T-cell (primary cell): ENCODE measurements at regions not wholly inside any gene's neighbourhood (a gene's known extent, or its start where the extent isn't known, plus 50 kb on each side); places are given as distances from the start of the nearest gene placed in this dataset.

Experiments used
- ATAC-seq, 4 experiments: fragments of 200-7000 bp in 3 of 4; fragments of 150-1000 bp in 1 of 4; cut with Tn5 transposase; replicated peaks in 1 of 4; 1 replicate in 3 of 4; 2 replicates in 1 of 4; pipeline ENCODE4 v1.10.0; 2021; ENCODE audit warnings: moderate library complexity in 3 of 4, mild to moderate bottlenecking in 2 of 4, moderate number of reproducible peaks in 1 of 4
- CTCF ChIA-PET, 2 donors: fragments of 300-600 bp; sonication (Branson Sonifier 250); formaldehyde crosslinking; loops; one replicate each; lab custom pipeline; 2022; ENCODE audit warnings: antibody characterized with exemption in 2 of 2; lab: Charles Lee
- POLR2A ChIA-PET, 2 donors: fragments of 300-600 bp; sonication (Branson Sonifier 250); formaldehyde crosslinking; loops; one replicate each; lab custom pipeline; 2022; ENCODE audit warnings: antibody characterized with exemption in 2 of 2; lab: Charles Lee
- DNase-seq, 35 experiments: peaks; one replicate each; pipeline versions ENCODE4 v3.0.0 to v3.0.0-alpha.2; 2013 to 2023
- H3K27ac ChIP-seq: one replicate; pipeline ENCODE4 v1.5.1; 2013; ENCODE audit warnings: low read length
- H3K27me3 ChIP-seq, 2 experiments: replicated peaks in 1 of 2; 1 replicate in 1 of 2; 2 replicates in 1 of 2; pipeline versions ENCODE4 v1.6.1 to v1.7.0; 2013; ENCODE audit warnings: low read length in 1 of 2, mixed read lengths in 1 of 2; ENCODE audit not compliant: control insufficient read depth in 2 of 2, insufficient read depth in 2 of 2; ENCODE audit errors: extremely low read depth in 1 of 2
- H3K36me3 ChIP-seq, 2 donors: 1 replicate in 1 of 2; 2 replicates in 1 of 2; pipeline versions ENCODE4 v1.6.1 to v1.7.0; 2013; ENCODE audit warnings: low read length in 1 of 2; ENCODE audit not compliant: control insufficient read depth in 2 of 2, insufficient read depth in 1 of 2; ENCODE audit errors: extremely low read depth in 1 of 2
- H3K4me1 ChIP-seq, 2 experiments: 1 replicate in 1 of 2; 2 replicates in 1 of 2; pipeline versions ENCODE4 v1.6.1 to v1.7.0; 2013; ENCODE audit warnings: low read length in 2 of 2, mixed read lengths in 1 of 2; ENCODE audit not compliant: insufficient read depth in 2 of 2, control insufficient read depth in 1 of 2; ENCODE audit errors: extremely low read depth in 1 of 2
- H3K4me3 ChIP-seq, 2 donors: 1 replicate in 1 of 2; 2 replicates in 1 of 2; pipeline versions ENCODE4 v1.5.1 to v1.7.0; 2013; ENCODE audit warnings: mild to moderate bottlenecking in 2 of 2, low read length in 1 of 2, moderate library complexity in 1 of 2; ENCODE audit not compliant: control insufficient read depth in 1 of 2; ENCODE audit errors: extremely low read depth in 1 of 2
- H3K9me3 ChIP-seq: 2 replicates; pipeline ENCODE4 v1.7.0; 2013
- H3K27ac Mint-ChIP-seq, 2 donors: one replicate each; pipeline ENCODE4 v1.8.0; 2020 to 2021; ENCODE audit warnings: mild to moderate bottlenecking in 2 of 2, mixed read lengths in 2 of 2
- H3K27me3 Mint-ChIP-seq, 2 donors: one replicate each; pipeline ENCODE4 v1.8.0; 2021 to 2022; ENCODE audit warnings: mixed read lengths in 2 of 2
- H3K36me3 Mint-ChIP-seq: one replicate; pipeline ENCODE4 v1.8.0; 2021; ENCODE audit warnings: mixed read lengths
- H3K4me1 Mint-ChIP-seq, 3 donors: one replicate each; pipeline ENCODE4 v1.8.0; 2020 to 2022; ENCODE audit warnings: mixed read lengths in 3 of 3, mild to moderate bottlenecking in 1 of 3
- H3K4me3 Mint-ChIP-seq, 3 donors: one replicate each; pipeline ENCODE4 v1.8.0; 2020 to 2022; ENCODE audit warnings: mild to moderate bottlenecking in 3 of 3, mixed read lengths in 3 of 3, moderate library complexity in 3 of 3
- H3K9me3 Mint-ChIP-seq, 3 donors: one replicate each; pipeline ENCODE4 v1.8.0; 2020 to 2022; ENCODE audit warnings: mixed read lengths in 3 of 3
- WGBS: methylation state at CpG from one replicate; pipeline ENCODE4 v1.1.5; 2013; ENCODE audit warnings: missing lambda C conversion rate; ENCODE audit not compliant: insufficient coverage; 5-methylcytosine and 5-hydroxymethylcytosine counted together

DNA sequence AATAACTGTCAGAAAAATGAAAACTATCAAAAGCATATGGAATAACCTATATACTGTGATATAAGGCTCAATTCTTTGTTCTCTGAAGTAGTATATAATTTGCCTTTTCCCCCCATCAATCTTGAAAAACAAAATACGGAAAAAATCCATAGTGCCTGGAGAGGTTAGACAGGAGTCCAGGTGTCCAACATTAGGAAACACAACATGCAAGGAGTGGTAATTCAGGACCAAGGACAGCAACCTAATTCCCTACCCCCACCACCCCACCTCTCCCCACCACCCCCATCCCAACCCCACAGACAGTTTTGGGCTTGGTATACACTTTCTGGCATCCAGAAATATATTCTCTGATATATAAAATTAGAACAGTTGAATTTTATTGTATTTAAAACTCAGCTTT lies 55.1 kb upstream of the SLC25A26 start:
- ChIA-PET CTCF (no interaction called here), POLR2A (no interaction called here)
- no CpG with 5 or more reads among the region's 1 CpG for WGBS
- DNase-seq (no peak), ATAC-seq (no peak)
- no peak overlapping the region for H3K4me3 Mint-ChIP-seq
- H3K36me3 Mint-ChIP-seq: no peaks in the 10 kb centered on the region
- peaks cover 6 to 18% of the 10 kb centered on the region in 2 donors for H3K27me3 Mint-ChIP-seq
- Histone ChIP-seq H3K4me3 (no peak overlapping the region), H3K27me3 (peaks cover 0 to under 1% of the 10 kb centered on the region in 2 experiments), H3K9me3 (no peaks in the 10 kb centered on the region), H3K27ac (no peak overlapping the region), H3K36me3 (no peaks in the 10 kb centered on the region), H3K4me1 (no peaks in the 10 kb centered on the region)
- H3K4me1 Mint-ChIP-seq: no peaks in the 10 kb centered on the region
- no peak overlapping the region for H3K27ac Mint-ChIP-seq
- H3K9me3 Mint-ChIP-seq: peaks cover 4 to 9% (median 4%) of the 10 kb centered on the region in 3 donors

DNA sequence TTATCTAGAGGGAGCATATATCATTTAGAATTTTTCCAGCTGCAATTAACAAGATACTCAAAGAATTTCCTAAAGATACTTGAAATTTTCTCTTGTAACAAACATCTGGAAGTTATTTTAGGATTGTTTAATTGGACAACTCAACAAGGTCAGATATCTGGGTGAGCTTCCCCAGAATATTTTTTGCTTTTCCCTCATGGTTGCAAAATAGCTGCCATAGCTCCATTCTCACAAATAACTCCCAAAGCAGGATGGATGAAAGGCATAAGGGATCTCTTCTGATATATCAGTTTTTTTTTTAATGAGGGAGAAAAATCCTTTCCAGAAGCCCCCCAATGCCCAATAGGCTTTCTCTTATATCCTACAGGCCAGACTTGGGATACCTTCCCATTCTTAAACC lies 56.6 kb upstream of the SLC25A26 start:
- Mint-ChIP-seq H3K4me1 (no peaks in the 10 kb centered on the region), H3K9me3 (peaks cover 4 to 9% (median 4%) of the 10 kb centered on the region in 3 donors), H3K27ac (no peak overlapping the region), H3K27me3 (peaks cover 6 to 18% of the 10 kb centered on the region in 2 donors), H3K4me3 (no peak overlapping the region), H3K36me3 (no peaks in the 10 kb centered on the region)
- H3K36me3 ChIP-seq: no peaks in the 10 kb centered on the region
- H3K27me3 ChIP-seq: peaks cover 0 to 2% of the 10 kb centered on the region in 2 experiments
- CTCF ChIA-PET: no interaction called here
- POLR2A ChIA-PET: no interaction called here
- no peak overlapping the region for H3K27ac ChIP-seq
- H3K4me1 ChIP-seq: no peaks in the 10 kb centered on the region
- no peak for DNase-seq
- no peaks in the 10 kb centered on the region for H3K9me3 ChIP-seq
- H3K4me3 ChIP-seq: no peak overlapping the region
- ATAC-seq: no peak

DNA sequence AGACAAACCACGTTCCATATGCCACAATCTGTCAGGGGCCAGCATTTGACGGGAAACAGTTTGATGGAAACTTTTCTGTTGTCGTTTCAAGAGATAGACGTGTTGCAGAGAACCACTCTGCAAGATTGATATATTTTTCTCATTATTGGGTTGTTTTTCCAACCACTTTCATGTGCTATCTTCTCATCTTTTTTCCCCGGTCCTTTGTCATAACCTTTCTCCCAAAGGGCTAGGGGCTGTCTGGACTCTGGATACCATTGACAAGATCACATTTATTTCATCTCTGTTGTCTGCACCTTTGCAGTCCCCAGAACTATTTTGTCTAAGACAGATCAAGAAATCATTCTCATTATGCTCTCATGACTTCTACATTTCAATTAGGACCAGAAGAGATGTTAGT lies 57.6 kb upstream of the SLC25A26 start:
- ChIA-PET CTCF (no interaction called here), POLR2A (no interaction called here)
- H3K4me3 Mint-ChIP-seq: no peak overlapping the region
- ATAC-seq (no peak), DNase-seq (no peak)
- H3K4me3 ChIP-seq: no peak overlapping the region
- no peaks in the 10 kb centered on the region for H3K9me3 ChIP-seq
- peaks cover 6 to 18% of the 10 kb centered on the region in 2 donors for H3K27me3 Mint-ChIP-seq
- H3K4me1 Mint-ChIP-seq: no peaks in the 10 kb centered on the region
- H3K9me3 Mint-ChIP-seq: peaks cover 4 to 9% (median 4%) of the 10 kb centered on the region in 3 donors
- H3K36me3 ChIP-seq: no peaks in the 10 kb centered on the region
- 65% methylated on average over 3 of the region's 5 CpGs for WGBS
- no peak overlapping the region for H3K27ac Mint-ChIP-seq
- peaks cover 0 to 7% of the 10 kb centered on the region in 2 experiments for H3K27me3 ChIP-seq
- H3K4me1 ChIP-seq: no peaks in the 10 kb centered on the region
- H3K27ac ChIP-seq: no peak overlapping the region
- no peaks in the 10 kb centered on the region for H3K36me3 Mint-ChIP-seq

DNA sequence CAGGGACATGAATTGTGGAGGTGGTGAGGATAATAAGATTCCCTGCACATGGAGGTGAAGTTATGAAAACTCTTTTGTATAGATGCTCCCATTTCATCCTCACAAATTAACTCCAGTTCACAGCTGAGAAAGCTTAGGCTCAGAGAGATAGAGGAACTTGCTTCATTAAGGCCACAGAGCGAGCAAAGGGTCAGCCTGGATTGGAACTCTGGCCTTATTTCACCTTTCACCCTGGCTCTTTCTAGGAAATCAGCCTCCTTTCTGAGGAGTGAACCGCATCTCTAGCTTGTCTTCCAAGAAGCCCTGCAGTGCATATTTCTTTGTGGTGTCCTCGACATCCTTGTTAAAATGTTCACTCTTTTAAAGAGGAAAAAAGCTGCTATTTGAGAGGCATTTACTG lies 58.0 kb upstream of the SLC25A26 start:
- Mint-ChIP-seq H3K4me1 (no peaks in the 10 kb centered on the region), H3K4me3 (no peak overlapping the region), H3K36me3 (no peaks in the 10 kb centered on the region), H3K9me3 (peaks cover 4 to 9% (median 4%) of the 10 kb centered on the region in 3 donors), H3K27ac (no peak overlapping the region), H3K27me3 (peaks cover 6 to 18% of the 10 kb centered on the region in 2 donors)
- 60% methylated on average over 2 of the region's 3 CpGs for WGBS
- Histone ChIP-seq H3K4me3 (no peak overlapping the region), H3K4me1 (no peaks in the 10 kb centered on the region), H3K9me3 (no peaks in the 10 kb centered on the region), H3K27ac (no peak overlapping the region), H3K27me3 (peaks cover 0 to 7% of the 10 kb centered on the region in 2 experiments), H3K36me3 (no peaks in the 10 kb centered on the region)
- DNase-seq (no peak), ATAC-seq (no peak)
- CTCF ChIA-PET: no interaction called here
- POLR2A ChIA-PET: no interaction called here

DNA sequence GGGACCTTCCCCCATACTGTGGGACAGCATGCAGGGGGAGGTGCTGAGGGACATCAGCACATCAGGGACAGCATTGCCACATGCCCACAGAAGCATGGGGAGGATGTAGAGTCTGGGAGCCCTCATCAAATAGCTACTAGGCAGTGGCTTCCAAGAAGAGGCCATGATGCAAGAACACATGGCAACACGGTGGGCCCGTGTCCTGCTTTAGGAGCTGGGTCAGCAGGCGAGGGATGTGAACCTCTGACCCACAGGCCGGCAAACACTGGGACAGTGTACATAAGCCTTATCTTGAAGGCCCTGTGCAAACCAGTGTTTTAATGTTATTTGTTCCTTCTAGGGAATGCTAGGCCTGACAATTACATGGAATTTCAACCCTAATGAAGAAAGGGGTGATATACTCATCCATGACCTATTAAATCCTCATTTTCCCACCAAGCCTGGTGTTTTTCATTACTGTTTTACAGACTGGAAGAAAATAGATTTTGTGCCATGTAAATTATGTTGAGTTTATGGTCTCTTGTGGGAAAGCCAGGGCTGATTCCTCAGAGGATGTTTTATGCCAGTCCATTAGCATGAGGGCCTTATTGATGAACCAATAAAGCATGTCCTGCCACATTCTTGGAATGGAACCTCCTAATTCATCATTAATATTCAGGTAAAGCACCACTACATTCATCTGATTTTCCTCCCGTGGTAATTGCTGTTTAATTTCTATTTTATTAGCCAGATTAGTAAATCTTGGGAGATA lies 61.7 kb upstream of the SLC25A26 start:
- Histone ChIP-seq H3K4me3 (no peak overlapping the region), H3K4me1 (no peaks in the 10 kb centered on the region), H3K9me3 (no peaks in the 10 kb centered on the region), H3K27me3 (peaks cover 0 to 9% of the 10 kb centered on the region in 2 experiments), H3K36me3 (no peaks in the 10 kb centered on the region), H3K27ac (no peak overlapping the region)
- DNase-seq (no peak), ATAC-seq (no peak)
- CTCF ChIA-PET: no interaction called here
- POLR2A ChIA-PET: no interaction called here
- 98% methylated on average over 4 of the region's 5 CpGs for WGBS
- no peaks in the 10 kb centered on the region for H3K4me1 Mint-ChIP-seq
- H3K4me3 Mint-ChIP-seq: no peak overlapping the region
- H3K27ac Mint-ChIP-seq: no peak overlapping the region
- peaks cover 7 to 26% of the 10 kb centered on the region in 2 donors for H3K27me3 Mint-ChIP-seq
- peaks cover 0 to 2% (median 1%) of the 10 kb centered on the region in 3 donors for H3K9me3 Mint-ChIP-seq
- H3K36me3 Mint-ChIP-seq: no peaks in the 10 kb centered on the region

DNA sequence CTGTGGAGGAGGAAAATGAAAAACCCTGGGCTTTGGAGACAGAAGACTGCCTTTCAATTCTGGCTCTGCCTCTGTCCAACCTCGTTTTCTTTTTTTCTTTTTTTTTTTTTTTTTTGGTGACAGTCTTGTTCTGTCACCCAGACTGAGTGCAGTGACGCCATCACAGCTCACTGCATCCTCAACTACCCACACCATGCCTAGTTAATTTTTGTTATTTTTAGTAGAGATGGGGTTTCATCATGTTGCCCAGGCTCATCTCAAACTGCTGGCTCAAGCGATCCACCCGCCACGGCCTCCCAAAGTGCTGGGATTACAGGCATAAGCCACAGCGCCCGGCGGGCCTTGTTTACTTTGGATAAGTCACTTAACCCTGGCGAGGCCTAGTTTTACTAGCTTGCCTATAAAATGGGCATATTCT lies 66.3 kb upstream of the SLC25A26 start:
- Histone ChIP-seq H3K27me3 (peaks cover 0 to 13% of the 10 kb centered on the region in 2 experiments), H3K4me3 (no peak overlapping the region), H3K4me1 (no peaks in the 10 kb centered on the region), H3K27ac (no peak overlapping the region), H3K36me3 (no peaks in the 10 kb centered on the region), H3K9me3 (no peaks in the 10 kb centered on the region)
- Mint-ChIP-seq H3K9me3 (no peaks in the 10 kb centered on the region), H3K4me3 (no peak overlapping the region), H3K27ac (no peak overlapping the region), H3K36me3 (no peaks in the 10 kb centered on the region), H3K27me3 (peaks cover 9 to 19% of the 10 kb centered on the region in 2 donors), H3K4me1 (no peaks in the 10 kb centered on the region)
- ATAC-seq: no peak
- no peak for DNase-seq
- WGBS: no CpG with 5 or more reads among the region's 9 CpGs
- CTCF ChIA-PET: no interaction called here
- POLR2A ChIA-PET: no interaction called here
